ENCODE measurements at regions not wholly inside any gene's neighbourhood (a gene's known extent, or its start where the extent isn't known, plus 50 kb on each side); places are given as distances from the start of the nearest gene placed in this dataset.

DNA sequence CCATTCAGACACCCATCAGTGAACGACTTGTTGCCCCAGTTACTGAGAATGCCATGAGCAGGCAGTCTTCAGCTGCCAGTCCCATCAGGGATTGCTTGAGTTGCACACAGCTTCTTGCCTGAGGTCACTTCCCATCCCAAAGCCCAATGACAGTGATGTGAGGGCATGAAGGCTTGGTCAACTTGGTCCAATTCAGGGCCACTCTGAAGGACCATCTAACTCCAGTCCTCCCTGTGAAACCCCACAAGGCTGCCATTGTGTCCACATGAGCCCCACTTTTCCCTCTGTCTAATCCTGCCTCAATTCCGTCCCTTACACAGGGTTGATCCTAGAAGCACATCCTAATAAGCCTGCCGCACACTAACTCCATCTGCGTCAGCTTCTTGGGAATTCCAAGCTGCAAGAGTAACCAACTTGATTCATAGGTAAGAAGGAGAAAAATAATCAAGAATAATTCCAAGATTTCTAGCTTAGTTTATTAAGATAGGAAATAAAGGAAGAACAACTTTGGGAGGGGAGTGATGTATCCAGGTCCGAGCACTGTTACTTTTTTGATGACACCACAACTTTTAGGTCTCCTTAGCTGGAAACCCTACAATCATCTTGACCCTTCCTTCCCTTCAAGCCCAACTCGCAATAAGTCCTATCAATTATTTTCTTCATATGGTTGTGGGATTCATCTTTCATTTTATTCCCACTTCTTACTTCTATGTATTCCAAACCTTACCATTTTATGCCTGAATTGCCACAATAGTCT, 110.9 kb downstream of the LRRC30 start:
- Histone ChIP-seq H3K9me3 (no peaks in the 10 kb centered on the region), H3K4me3 (no peak overlapping the region), H3K36me3 (no peaks in the 10 kb centered on the region), H3K27ac (no peak overlapping the region), H3K27me3 (no peaks in the 10 kb centered on the region), H3K4me1 (no peaks in the 10 kb centered on the region)
- no peak for DNase-seq
- intact Hi-C loops (cut with DNase I; ENCODE audit: low total_unique reads): no loop called here
- TF ChIP-seq, protein P1, sequence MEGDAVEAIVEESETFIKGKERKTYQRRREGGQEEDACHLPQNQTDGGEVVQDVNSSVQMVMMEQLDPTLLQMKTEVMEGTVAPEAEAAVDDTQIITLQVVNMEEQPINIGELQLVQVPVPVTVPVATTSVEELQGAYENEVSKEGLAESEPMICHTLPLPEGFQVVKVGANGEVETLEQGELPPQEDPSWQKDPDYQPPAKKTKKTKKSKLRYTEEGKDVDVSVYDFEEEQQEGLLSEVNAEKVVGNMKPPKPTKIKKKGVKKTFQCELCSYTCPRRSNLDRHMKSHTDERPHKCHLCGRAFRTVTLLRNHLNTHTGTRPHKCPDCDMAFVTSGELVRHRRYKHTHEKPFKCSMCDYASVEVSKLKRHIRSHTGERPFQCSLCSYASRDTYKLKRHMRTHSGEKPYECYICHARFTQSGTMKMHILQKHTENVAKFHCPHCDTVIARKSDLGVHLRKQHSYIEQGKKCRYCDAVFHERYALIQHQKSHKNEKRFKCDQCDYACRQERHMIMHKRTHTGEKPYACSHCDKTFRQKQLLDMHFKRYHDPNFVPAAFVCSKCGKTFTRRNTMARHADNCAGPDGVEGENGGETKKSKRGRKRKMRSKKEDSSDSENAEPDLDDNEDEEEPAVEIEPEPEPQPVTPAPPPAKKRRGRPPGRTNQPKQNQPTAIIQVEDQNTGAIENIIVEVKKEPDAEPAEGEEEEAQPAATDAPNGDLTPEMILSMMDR (IDR thresholded peaks at IDR 0.05): no peak

DNA sequence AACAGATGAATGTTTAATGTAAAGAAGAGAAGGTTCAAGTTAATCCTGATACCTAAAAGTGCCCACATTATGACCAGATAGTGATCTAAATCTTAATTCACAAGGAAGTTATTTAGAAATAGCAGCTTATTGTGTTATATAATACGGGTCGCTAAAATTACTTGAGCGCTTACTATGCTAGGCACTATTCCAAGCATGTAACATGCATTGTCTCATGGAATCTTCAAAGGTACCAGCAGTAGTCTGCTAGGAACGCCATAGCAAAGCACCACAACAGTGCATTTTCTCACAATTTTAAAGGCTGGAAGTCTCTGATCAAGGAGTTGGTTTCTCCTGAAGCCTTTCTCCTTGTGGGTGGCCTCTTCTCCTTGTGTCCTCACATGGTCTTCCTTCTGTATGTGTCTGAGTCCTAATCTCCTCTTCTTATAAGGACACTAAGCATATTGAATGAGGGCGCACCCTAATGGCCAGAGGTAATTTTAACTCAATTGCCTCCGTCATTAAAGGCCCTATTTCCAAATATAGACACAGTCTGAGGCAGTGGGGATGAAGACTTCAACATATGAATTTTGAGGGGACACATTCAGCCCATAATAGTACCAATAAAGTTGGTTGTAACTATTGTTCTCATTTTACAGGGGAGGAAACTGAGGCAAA, 118.4 kb downstream of the LRRC30 start:
- DNase-seq: no peak
- TF ChIP-seq, protein P1 (IDR thresholded peaks at IDR 0.05): no peak
- intact Hi-C loops (cut with DNase I; ENCODE audit: low total_unique reads): no loop called here
- no peaks in the 10 kb centered on the region for H3K4me1 ChIP-seq
- no peak overlapping the region for H3K4me3 ChIP-seq
- no peaks in the 10 kb centered on the region for H3K9me3 ChIP-seq
- no peak overlapping the region for H3K27ac ChIP-seq
- no peaks in the 10 kb centered on the region for H3K36me3 ChIP-seq
- no peaks in the 10 kb centered on the region for H3K27me3 ChIP-seq

DNA sequence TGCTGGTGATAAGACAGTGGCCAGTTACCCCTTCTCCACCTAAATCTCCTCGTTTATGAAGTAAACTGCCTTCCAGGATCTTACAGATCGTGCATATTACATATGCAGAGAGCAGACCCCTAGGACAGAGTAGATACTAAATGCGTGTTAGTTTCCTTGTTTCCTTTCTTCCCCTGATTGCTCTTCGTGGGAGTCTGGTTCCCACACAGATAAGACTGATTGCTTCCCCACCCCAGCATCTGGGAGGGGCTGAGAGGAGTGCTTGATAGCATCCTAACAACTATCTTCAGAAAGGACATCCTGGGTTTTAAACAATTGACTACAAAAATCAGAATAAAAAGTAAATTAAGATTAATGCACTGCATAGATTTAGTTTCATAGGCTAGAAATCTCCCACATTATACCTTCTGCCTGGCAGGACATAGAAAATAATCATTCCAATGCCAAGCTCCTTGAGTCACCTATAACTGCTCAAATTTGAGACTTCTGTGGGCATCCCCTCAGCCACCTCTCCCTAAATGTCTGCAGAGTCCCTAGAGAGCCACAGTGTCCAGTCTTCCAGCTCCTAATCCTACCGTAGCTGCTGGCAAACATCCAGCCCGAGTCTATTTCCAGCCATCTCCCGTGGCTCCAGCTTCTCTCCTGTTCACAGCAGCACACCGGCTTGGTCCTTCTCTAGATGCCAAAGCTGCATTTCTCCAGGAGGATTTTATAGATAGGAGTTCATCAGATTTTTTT, 128.3 kb downstream of the LRRC30 start:
- no peaks in the 10 kb centered on the region for H3K36me3 ChIP-seq
- no peak for DNase-seq

DNA sequence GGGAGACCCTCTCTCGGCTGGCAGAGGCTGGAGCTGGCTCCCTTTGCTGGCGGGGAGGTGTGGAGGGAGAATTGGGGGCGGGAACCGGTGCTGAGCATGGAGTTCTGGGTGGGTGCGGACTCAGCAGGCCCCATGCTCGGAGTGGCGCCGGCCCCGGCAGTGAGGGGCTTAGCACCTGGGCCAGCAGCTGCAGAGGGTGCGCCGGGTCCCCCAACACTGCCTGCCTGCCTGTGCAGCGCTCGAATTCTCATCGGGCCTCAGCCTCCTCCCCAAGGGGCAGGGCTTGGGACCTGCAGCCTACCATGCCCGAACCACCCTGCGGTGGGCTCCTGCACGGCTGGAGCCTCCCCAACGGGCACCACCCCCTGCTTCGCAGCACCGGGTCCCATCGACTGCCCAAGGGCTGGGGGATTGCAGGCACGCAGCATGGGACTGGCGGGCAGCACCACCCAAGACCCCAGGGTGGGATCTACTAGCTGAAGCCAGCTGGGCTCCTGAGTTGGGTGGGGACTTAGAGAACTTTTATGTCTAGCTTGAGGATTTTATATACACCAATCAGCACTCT, 129.8 kb downstream of the LRRC30 start:
- no peaks in the 10 kb centered on the region for H3K36me3 ChIP-seq
- no peak overlapping the region for H3K4me3 ChIP-seq
- intact Hi-C loops (cut with DNase I; ENCODE audit: low total_unique reads): no loop called here
- TF ChIP-seq, protein P1 (IDR thresholded peaks at IDR 0.05): no peak
- peaks cover 0 to 17% of the 10 kb centered on the region in 2 donors for H3K27me3 ChIP-seq
- H3K9me3 ChIP-seq: no peaks in the 10 kb centered on the region
- H3K27ac ChIP-seq: no peak overlapping the region
- no peak for DNase-seq
- H3K4me1 ChIP-seq: no peaks in the 10 kb centered on the region

More for the DNA sequence above, 128.3 kb downstream of the LRRC30 start:
- Histone ChIP-seq H3K27ac (no peak overlapping the region), H3K4me3 (no peak overlapping the region), H3K9me3 (no peaks in the 10 kb centered on the region), H3K27me3 (peaks cover 0 to 17% of the 10 kb centered on the region in 2 donors), H3K4me1 (no peaks in the 10 kb centered on the region)
- intact Hi-C loops (cut with DNase I; ENCODE audit: low total_unique reads): no loop called here
- TF ChIP-seq, protein P1 (IDR thresholded peaks at IDR 0.05): no peak

DNA sequence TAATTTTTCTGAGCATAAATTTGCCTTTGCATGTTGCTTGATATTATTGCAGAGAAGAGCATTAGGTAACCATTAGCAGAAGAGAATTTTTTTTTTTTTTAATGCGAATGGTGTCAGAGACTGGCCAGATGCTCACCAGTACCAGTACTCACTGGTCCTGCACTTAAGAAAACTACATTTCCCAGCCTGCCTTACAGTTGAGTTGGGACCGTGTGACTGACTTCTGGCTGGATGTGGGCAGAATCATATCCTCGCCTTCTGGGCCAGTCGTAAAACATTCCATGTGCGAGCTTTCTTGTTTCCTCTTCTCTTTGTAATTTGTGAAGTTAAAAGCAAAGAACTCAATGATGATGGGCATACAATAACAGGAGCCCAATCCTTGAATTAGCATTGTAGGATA, 132.4 kb downstream of the LRRC30 start:
- DNase-seq: no peak
- H3K27me3 ChIP-seq: peaks cover 0 to 17% of the 10 kb centered on the region in 2 donors
- H3K9me3 ChIP-seq: no peaks in the 10 kb centered on the region
- no peaks in the 10 kb centered on the region for H3K4me1 ChIP-seq
- TF ChIP-seq, protein P1 (IDR thresholded peaks at IDR 0.05): no peak
- H3K36me3 ChIP-seq: no peaks in the 10 kb centered on the region
- H3K27ac ChIP-seq: no peak overlapping the region
- no peak overlapping the region for H3K4me3 ChIP-seq
- intact Hi-C loops (cut with DNase I; ENCODE audit: low total_unique reads): no loop called here

All from tibial artery (tissue), 4 donors.